Stomach (tissue), 8 donors: ENCODE measurements at regions not wholly inside any gene's neighbourhood (a gene's known extent, or its start where the extent isn't known, plus 50 kb on each side); places are given as distances from the start of the nearest gene placed in this dataset.
A peak's percentile ranks its signal among the peaks of the same experiment; 100 is the strongest.

Source experiments
- DNase-seq, 2 donors: peaks; one replicate each; pipeline versions ENCODE4 v3.0.0 to v3.0.0-alpha.2; 2013 to 2019
- H3K27ac ChIP-seq, 5 donors: fragments of 200-600 bp in 4 of 5; sonication (generic) in 4 of 5; one replicate each; pipeline ENCODE4 v1.5.1; 2013 to 2019; ENCODE audit warnings: mild to moderate bottlenecking in 1 of 5, moderate library complexity in 1 of 5
- H3K27me3 ChIP-seq, 3 donors: fragments of 200-600 bp; sonication (generic); one replicate each; pipeline ENCODE4 v1.5.1; 2017 to 2019; ENCODE audit warnings: mixed run types in 1 of 3
- H3K36me3 ChIP-seq, 4 donors: fragments of 200-600 bp; sonication (generic); 1 replicate in 3 of 4; 2 replicates in 1 of 4; pipeline ENCODE4 v1.5.1; 2016 to 2019
- H3K4me1 ChIP-seq, 4 donors: fragments of 200-600 bp; sonication (generic); one replicate each; pipeline ENCODE4 v1.5.1; 2016 to 2019
- H3K4me3 ChIP-seq, 4 donors: fragments of 200-600 bp; sonication (generic) in 3 of 4; one replicate each; pipeline ENCODE4 v1.5.1; 2016 to 2019; ENCODE audit warnings: mild to moderate bottlenecking in 1 of 4
- H3K9me3 ChIP-seq, 4 donors: fragments of 200-600 bp; sonication (generic); one replicate each; pipeline ENCODE4 v1.5.1; 2016 to 2019
- EP300 ChIP-seq: sonication (generic); formaldehyde crosslinking; IDR thresholded peaks from one replicate; pipeline ENCODE4 v1.6.1; 2017; ENCODE audit warnings: antibody characterized with exemption
- POLR2A ChIP-seq, 4 donors: fragments of 450-650 bp; IDR thresholded peaks; one replicate each; pipeline ENCODE4 v1.6.1; 2016; ENCODE audit warnings: antibody characterized with exemption in 4 of 4, control low read depth in 2 of 4, mild to moderate bottlenecking in 1 of 4, moderate library complexity in 1 of 4
- POLR2AphosphoS5 ChIP-seq, 3 donors: sonication (generic); formaldehyde crosslinking; IDR thresholded peaks; one replicate each; pipeline ENCODE4 v1.6.1; 2016; ENCODE audit warnings: antibody characterized with exemption in 3 of 3
- WGBS, 5 donors: extraction: QIAGEN DNeasy Blood & Tissue Kit in 3 of 5; methylation state at CpG; one replicate each; pipeline versions ENCODE4 v1.1.5 to v1.1.7; 2013 to 2018; 5-methylcytosine and 5-hydroxymethylcytosine counted together
- intact Hi-C: fragments of 100-400 bp; cut with DNase I; formaldehyde crosslinking; loops from one replicate; pipeline ENCODE4 v1.15.1; 2023; ENCODE audit warnings: low total_unique reads
- TF ChIP-seq, protein P1 (sequence below), 7 experiments: fragments of 450-650 bp in 4 of 7; fragments of 200-600 bp in 3 of 7; sonication (generic) in 3 of 7; IDR thresholded peaks; one replicate each; pipeline ENCODE4 v1.5.1; 2016 to 2019; ENCODE audit warnings: antibody characterized with exemption in 7 of 7, control low read depth in 2 of 7, mild to moderate bottlenecking in 1 of 7
- donor health status: healthy with polysubstance abuse.
- donor health status: Bipolar disorder and iron deficiency.
- donor health status: healthy.

DNA sequence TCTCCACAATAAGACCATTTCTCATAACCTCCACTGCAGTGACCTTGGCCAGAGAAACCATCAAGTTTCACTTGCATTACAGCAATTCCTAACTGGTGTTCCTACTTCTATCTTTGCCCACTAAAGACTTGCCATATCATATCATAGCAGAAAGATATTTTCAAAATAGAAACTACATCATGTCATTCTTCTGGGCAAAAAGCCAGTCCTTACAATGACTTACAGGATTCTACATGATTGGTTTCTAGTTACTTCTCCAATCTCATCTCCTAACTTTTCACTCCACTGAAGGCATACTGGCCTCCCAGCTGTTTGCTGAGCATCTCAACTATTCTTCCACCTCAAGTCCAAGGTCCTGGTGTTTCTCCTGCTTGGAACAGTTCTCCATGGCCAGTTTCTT lies 151.4 kb downstream of the HNMT start:
- TF ChIP-seq, protein P1, sequence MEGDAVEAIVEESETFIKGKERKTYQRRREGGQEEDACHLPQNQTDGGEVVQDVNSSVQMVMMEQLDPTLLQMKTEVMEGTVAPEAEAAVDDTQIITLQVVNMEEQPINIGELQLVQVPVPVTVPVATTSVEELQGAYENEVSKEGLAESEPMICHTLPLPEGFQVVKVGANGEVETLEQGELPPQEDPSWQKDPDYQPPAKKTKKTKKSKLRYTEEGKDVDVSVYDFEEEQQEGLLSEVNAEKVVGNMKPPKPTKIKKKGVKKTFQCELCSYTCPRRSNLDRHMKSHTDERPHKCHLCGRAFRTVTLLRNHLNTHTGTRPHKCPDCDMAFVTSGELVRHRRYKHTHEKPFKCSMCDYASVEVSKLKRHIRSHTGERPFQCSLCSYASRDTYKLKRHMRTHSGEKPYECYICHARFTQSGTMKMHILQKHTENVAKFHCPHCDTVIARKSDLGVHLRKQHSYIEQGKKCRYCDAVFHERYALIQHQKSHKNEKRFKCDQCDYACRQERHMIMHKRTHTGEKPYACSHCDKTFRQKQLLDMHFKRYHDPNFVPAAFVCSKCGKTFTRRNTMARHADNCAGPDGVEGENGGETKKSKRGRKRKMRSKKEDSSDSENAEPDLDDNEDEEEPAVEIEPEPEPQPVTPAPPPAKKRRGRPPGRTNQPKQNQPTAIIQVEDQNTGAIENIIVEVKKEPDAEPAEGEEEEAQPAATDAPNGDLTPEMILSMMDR (IDR thresholded peaks at IDR 0.05), result no peak
- TF ChIP-seq POLR2A (IDR thresholded peaks at IDR 0.05) (no peak), POLR2AphosphoS5 (IDR thresholded peaks at IDR 0.05) (no peak), EP300 (no peak)
- Histone ChIP-seq H3K4me1 (no peaks in the 10 kb centered on the region), H3K27ac (no peak overlapping the region), H3K9me3 (peaks cover 0 to 6% (median 0%) of the 10 kb centered on the region in 4 donors), H3K36me3 (no peaks in the 10 kb centered on the region), H3K4me3 (no peak overlapping the region), H3K27me3 (no peaks in the 10 kb centered on the region)
- intact Hi-C loops, result no loop called here
- DNase-seq, result no peak

DNA sequence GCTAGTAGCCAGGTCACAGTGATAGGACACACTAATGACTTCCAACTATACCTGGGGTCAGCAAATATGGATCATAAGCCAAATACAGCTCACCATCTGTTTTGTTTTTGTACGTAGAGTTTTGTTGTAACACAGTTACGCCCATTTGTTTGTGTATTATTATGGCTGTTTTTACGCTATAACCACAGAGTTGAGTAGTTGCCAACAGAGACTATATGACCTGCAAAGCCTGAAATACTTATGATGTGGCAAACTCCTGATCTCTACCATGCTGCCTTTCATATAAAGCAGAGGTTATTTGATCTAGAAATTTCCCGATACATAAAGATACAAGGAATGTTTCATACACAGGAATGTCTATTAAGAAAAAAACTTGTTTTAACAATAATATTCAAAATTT lies 152.2 kb downstream of the HNMT start:
- TF ChIP-seq EP300 (no peak), POLR2A (IDR thresholded peaks at IDR 0.05) (no peak), POLR2AphosphoS5 (IDR thresholded peaks at IDR 0.05) (no peak)
- TF ChIP-seq, protein P1 (IDR thresholded peaks at IDR 0.05), result no peak
- intact Hi-C loops, result no loop called here
- 88 to 92% (median 92%) methylated on average over 4 of the region's 4 CpGs for WGBS, 5 donors
- no peaks in the 10 kb centered on the region for H3K36me3 ChIP-seq
- no peak overlapping the region for H3K4me3 ChIP-seq
- H3K27ac ChIP-seq, result no peak overlapping the region
- peaks cover 0 to 6% (median 0%) of the 10 kb centered on the region in 4 donors for H3K9me3 ChIP-seq
- DNase-seq, result no peak
- H3K27me3 ChIP-seq, result no peaks in the 10 kb centered on the region
- no peaks in the 10 kb centered on the region for H3K4me1 ChIP-seq

DNA sequence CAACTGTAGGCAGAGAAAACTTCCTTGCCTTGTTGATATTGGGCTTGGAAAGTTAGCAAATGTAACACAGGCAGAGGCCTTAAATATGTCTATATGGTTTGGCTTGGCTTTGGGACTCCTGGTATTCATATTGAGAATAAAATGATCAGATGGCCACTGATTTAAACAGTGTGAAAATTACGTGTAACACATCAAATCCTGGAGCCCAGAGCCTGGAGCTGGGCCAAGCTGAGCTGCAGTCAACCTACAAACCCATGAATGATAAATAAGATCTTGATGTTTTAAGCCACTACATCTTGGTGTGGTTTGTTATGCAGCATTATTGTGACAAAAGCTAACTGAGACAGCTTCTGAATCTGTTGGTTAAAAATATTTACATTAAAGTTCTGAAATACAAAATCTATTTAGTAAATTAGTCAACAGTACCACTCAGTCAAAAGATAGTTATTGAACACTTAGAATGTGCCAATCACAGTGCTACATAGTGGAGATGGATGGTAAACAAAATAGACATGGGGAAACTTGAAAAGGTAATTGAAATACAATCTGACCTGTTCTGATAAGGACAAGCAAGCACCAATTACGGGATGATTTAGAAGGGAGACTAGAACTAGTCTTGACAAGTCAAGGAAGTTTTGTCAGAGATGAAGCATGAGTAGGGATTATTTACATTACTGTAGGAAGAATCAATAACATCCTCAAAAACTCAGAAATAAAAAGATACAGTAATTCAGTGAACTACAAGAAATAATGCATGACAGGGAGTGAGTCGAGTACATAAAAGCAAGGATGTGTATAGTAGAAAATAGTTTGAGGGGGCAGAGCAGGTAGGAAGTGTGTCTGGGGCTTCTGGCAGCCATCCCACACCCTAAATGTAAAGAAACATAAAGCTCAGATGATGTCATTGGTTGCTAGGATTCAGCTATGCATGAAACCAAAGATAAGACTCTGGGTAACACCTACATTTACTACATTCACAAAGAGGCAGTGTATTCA lies 157.7 kb downstream of the HNMT start:
- no peaks in the 10 kb centered on the region for H3K36me3 ChIP-seq
- TF ChIP-seq POLR2AphosphoS5 (IDR thresholded peaks at IDR 0.05) (no peak), POLR2A (IDR thresholded peaks at IDR 0.05) (no peak), EP300 (no peak)
- TF ChIP-seq, protein P1 (IDR thresholded peaks at IDR 0.05), result no peak
- intact Hi-C loops, result no loop called here
- H3K4me3 ChIP-seq, result no peak overlapping the region
- WGBS, 5 donors, result 44 to 55% (median 53%) methylated on average over 3 of the region's 3 CpGs
- H3K27ac ChIP-seq, result peak overlapping the region in 1 of 5 donors; percentile 17
- H3K9me3 ChIP-seq, result no peaks in the 10 kb centered on the region
- H3K4me1 ChIP-seq, result no peaks in the 10 kb centered on the region
- peak; percentile 30 to 89 for DNase-seq
- H3K27me3 ChIP-seq, result no peaks in the 10 kb centered on the region

DNA sequence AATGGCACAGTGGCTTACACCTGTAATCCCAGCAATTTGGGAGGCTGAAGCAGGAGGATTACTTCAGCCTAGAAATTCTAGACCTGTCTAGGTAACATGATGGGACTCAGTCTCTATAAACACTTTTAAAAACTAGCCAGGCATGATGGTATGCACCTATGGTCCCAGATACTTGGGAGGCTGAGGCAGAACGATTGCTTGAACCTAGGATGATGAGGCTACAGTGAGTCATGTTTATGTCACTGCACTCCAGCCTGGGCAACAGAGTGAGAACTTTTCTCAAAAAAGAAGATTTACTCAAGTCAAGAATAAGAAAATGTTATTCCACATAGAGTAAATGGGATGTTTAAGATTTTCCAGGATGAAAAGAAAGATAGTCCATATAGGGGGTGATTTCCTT lies 158.6 kb downstream of the HNMT start:
- H3K27ac ChIP-seq, result peak overlapping the region in 1 of 5 donors; percentile 8
- H3K27me3 ChIP-seq, result no peaks in the 10 kb centered on the region
- whole genome bisulfite sequencing, 5 donors, result 50 to 83% (median 61%) methylated on average over 1 of the region's 1 CpG
- H3K36me3 ChIP-seq, result no peaks in the 10 kb centered on the region
- no peak for TF ChIP-seq EP300
- no peak for TF ChIP-seq POLR2A (IDR thresholded peaks at IDR 0.05)
- TF ChIP-seq, protein P1 (IDR thresholded peaks at IDR 0.05), result no peak
- TF ChIP-seq POLR2AphosphoS5 (IDR thresholded peaks at IDR 0.05), result no peak
- intact Hi-C loops, result no loop called here
- H3K9me3 ChIP-seq, result no peaks in the 10 kb centered on the region
- H3K4me3 ChIP-seq, result no peak overlapping the region
- no peak for DNase-seq
- H3K4me1 ChIP-seq, result no peaks in the 10 kb centered on the region
